ENCODE measurements at regions not wholly inside any gene's neighbourhood (a gene's known extent, or its start where the extent isn't known, plus 50 kb on each side); places are given as distances from the start of the nearest gene placed in this dataset.
A peak's percentile ranks its signal among the peaks of the same experiment; 100 is the strongest.

DNA sequence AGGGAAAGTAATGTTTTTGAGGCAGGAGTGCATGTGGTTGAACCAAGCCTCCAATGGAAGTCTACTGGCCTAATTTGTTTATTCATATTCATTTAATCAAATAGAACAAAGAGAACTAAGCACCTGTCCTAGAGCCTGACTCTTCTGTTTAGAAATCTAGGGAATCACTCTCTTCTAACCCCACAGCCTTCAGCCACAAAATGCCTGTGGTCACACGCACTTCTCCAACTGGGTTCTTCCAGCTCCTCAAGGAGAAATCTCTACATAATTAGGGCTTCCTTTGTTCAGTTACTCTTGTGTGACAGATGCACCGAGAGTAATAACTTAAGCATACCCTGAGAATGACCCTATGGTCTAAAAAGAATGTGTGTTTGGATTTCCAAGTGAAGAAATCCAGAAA, 133.7 kb upstream of the NAMPT start:
- peak; percentile 71 for DNase-seq (ENCODE audit: low read depth)
- TF ChIP-seq, protein P1, sequence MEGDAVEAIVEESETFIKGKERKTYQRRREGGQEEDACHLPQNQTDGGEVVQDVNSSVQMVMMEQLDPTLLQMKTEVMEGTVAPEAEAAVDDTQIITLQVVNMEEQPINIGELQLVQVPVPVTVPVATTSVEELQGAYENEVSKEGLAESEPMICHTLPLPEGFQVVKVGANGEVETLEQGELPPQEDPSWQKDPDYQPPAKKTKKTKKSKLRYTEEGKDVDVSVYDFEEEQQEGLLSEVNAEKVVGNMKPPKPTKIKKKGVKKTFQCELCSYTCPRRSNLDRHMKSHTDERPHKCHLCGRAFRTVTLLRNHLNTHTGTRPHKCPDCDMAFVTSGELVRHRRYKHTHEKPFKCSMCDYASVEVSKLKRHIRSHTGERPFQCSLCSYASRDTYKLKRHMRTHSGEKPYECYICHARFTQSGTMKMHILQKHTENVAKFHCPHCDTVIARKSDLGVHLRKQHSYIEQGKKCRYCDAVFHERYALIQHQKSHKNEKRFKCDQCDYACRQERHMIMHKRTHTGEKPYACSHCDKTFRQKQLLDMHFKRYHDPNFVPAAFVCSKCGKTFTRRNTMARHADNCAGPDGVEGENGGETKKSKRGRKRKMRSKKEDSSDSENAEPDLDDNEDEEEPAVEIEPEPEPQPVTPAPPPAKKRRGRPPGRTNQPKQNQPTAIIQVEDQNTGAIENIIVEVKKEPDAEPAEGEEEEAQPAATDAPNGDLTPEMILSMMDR (conservative IDR thresholded peaks at IDR 0.05; ENCODE audit: low read depth, low read length): no peak
- no peak overlapping the region for H3K4me3 ChIP-seq (ENCODE audit: low read depth, low read length)

GRCh38 chr7:106418094-106418493, 133.3 kb upstream of the NAMPT start:
- TF ChIP-seq, protein P1 (conservative IDR thresholded peaks at IDR 0.05; ENCODE audit: low read depth, low read length): no peak
- H3K4me3 ChIP-seq (ENCODE audit: low read depth, low read length): no peak overlapping the region
- DNase-seq (ENCODE audit: low read depth): peak; percentile 90

- H3K4me3 ChIP-seq (ENCODE audit: low read depth, low read length): no peak overlapping the region
- DNase-seq (ENCODE audit: low read depth): peak; percentile 17
- TF ChIP-seq, protein P1 (conservative IDR thresholded peaks at IDR 0.05; ENCODE audit: low read depth, low read length): no peak
Observed at GRCh38 chr7:106417273-106417902, 132.6 kb upstream of the NAMPT start.

DNA sequence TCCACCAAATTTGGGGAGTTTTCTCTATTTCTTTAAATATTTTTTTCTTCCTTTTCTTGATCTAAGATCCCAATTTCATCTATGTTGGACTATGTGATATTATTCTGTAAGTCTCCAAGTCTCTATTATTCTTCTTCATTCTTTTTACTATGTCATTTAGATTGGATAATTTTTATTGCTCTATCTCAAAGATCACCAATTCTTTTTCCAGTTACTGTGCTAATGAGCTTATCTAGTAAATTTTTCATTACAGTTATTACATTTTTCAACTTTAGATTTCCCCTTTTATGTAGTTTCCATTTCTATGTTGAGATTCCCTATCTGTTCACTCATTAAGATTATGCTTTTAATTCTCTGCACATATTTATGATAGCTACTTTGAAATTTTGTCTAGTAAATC, 131.6 kb upstream of the NAMPT start:
- DNase-seq (ENCODE audit: low read depth): no peak
- TF ChIP-seq, protein P1 (conservative IDR thresholded peaks at IDR 0.05; ENCODE audit: low read depth, low read length): no peak
- H3K4me3 ChIP-seq (ENCODE audit: low read depth, low read length): no peak overlapping the region

DNA sequence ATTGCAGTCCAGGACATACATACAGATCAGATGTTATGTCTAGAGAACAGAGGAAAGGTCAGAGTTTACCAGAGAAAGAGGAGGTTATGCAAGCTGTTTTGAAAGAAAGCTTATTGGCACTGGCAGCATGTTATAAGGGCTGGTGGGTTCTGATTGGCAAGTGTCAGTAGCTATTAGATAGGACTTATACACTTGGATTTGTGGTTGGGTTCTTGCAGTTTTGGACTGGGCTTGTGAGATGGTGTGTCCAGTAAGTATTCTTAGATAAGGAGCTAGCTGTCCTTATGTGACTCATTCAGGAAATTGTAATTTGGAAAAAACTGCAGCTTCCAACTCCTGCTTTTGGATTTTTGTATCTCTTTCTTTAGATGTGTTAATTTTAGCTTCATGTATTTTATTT, 130.7 kb upstream of the NAMPT start:
- DNase-seq (ENCODE audit: low read depth): peak; percentile 33
- TF ChIP-seq, protein P1 (conservative IDR thresholded peaks at IDR 0.05; ENCODE audit: low read depth, low read length): no peak
- no peak overlapping the region for H3K4me3 ChIP-seq (ENCODE audit: low read depth, low read length)

DNA sequence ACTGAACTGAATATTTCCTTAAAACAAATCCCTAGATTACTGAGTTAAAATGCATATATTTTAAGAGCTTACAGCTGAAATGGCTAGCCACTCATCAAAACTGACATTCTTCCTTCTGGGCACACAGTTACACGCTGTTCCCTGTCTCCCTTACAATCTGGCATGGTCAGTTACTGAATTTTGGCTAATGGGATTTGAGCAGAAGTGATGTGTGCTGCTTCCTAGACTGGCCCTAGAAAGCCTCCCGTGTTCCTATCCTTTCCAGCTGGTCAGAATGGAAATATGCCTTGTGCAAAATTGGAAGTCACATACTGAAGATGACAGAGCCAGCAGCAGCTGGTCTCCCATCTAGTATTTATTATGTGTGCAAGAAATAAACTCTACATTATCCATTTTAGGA, 128.7 kb upstream of the NAMPT start:
- DNase-seq (ENCODE audit: low read depth): no peak
- TF ChIP-seq, protein P1 (conservative IDR thresholded peaks at IDR 0.05; ENCODE audit: low read depth, low read length): no peak
- H3K4me3 ChIP-seq (ENCODE audit: low read depth, low read length): no peak overlapping the region

GRCh38 chr7:106405697-106406141, 120.9 kb upstream of the NAMPT start:
- no peak for DNase-seq (ENCODE audit: low read depth)
- H3K4me3 ChIP-seq (ENCODE audit: low read depth, low read length): no peak overlapping the region
- TF ChIP-seq, protein P1 (conservative IDR thresholded peaks at IDR 0.05; ENCODE audit: low read depth, low read length): no peak
